NB4 (cell line): ENCODE measurements at regions not wholly inside any gene's neighbourhood (a gene's known extent, or its start where the extent isn't known, plus 50 kb on each side); places are given as distances from the start of the nearest gene placed in this dataset.

Experiments
- CTCF ChIP-seq: IDR thresholded peaks from one replicate; pipeline ENCODE4 v1.5.1; 2012; ENCODE audit warnings: low read depth, low read length
- MYC ChIP-seq: IDR thresholded peaks from 2 replicates; pipeline ENCODE4 v1.6.1; 2011; ENCODE audit warnings: low read depth, low read length
- TF ChIP-seq, protein P1 (sequence below): IDR thresholded peaks from 2 replicates; pipeline ENCODE4 v1.6.1; 2011; ENCODE audit warnings: low read depth, low read length

GRCh38 chr9:28915202-28915930, 1342.1 kb upstream of the C9orf72 start:
- TF ChIP-seq, protein P1, sequence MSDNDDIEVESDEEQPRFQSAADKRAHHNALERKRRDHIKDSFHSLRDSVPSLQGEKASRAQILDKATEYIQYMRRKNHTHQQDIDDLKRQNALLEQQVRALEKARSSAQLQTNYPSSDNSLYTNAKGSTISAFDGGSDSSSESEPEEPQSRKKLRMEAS: no peak
- TF ChIP-seq CTCF: no peak
- no peak for TF ChIP-seq MYC
